Endothelial cell of umbilical vein (primary cell): ENCODE measurements at regions not wholly inside any gene's neighbourhood (a gene's known extent, or its start where the extent isn't known, plus 50 kb on each side); places are given as distances from the start of the nearest gene placed in this dataset.

Experiments used
- EZH2 ChIP-seq: IDR thresholded peaks from 2 replicates; pipeline ENCODE4 v1.6.1; 2012; ENCODE audit warnings: borderline replicate concordance, low read depth, mild to moderate bottlenecking, moderate library complexity, low read length, inconsistent platforms; ENCODE audit not compliant: severe bottlenecking
- FOS ChIP-seq: IDR thresholded peaks from 2 replicates; pipeline ENCODE4 v1.6.1; 2011; ENCODE audit warnings: mild to moderate bottlenecking, low read length, moderate library complexity, borderline replicate concordance; ENCODE audit not compliant: insufficient read depth
- JUN ChIP-seq: IDR thresholded peaks from 2 replicates; pipeline ENCODE4 v1.6.1; 2011; ENCODE audit warnings: borderline replicate concordance, low read depth; ENCODE audit not compliant: insufficient read length, insufficient read depth
- MYC ChIP-seq: IDR thresholded peaks from one replicate; pipeline ENCODE4 v1.6.1; 2011; ENCODE audit warnings: mild to moderate bottlenecking, low read depth, low read length
- POLR2A ChIP-seq: IDR thresholded peaks from 2 replicates; pipeline ENCODE4 v1.6.1; 2012; ENCODE audit warnings: low read depth, mild to moderate bottlenecking, control low read depth, low read length
- POLR2AphosphoS5 ChIP-seq: IDR thresholded peaks from 2 replicates; pipeline ENCODE4 v1.6.1; 2012; ENCODE audit warnings: low read depth, mild to moderate bottlenecking, control low read depth, low read length, moderate library complexity; ENCODE audit not compliant: insufficient read depth
- TF ChIP-seq, protein P1 (sequence below), 2 donors: IDR thresholded peaks; 1 replicate in 1 of 2; 2 replicates in 1 of 2; pipeline ENCODE4 v1.5.1; 2011; ENCODE audit warnings: low read length in 2 of 2, mild to moderate bottlenecking in 2 of 2, moderate library complexity in 2 of 2, control low read depth in 1 of 2, inconsistent platforms in 1 of 2, low read depth in 1 of 2; ENCODE audit not compliant: insufficient read depth in 1 of 2; ENCODE audit errors: extremely low read depth in 1 of 2
- TF ChIP-seq, protein P2 (sequence below): IDR thresholded peaks from 2 replicates; pipeline ENCODE4 v1.6.1; 2011; ENCODE audit not compliant: insufficient read depth, insufficient read length

DNA sequence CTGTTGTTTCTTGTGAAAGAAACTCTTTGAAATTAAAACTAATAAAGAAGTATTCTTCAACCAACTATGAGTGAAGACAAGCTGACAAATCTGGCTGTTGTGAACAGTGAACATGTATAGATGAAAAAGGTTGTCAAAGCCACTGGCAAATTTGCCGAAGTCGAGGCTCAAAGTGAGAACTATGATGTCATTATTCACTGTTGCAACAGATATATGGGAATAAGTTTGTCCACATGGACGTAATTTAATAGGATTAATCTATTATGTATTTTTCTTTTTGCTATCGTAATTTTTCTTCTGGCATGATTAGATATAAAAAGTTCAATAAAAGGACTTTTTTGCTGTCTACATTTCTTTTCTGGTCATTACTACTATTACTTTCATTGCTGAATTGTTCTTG, 223.2 kb upstream of the ZNF507 start:
- TF ChIP-seq, protein P1, sequence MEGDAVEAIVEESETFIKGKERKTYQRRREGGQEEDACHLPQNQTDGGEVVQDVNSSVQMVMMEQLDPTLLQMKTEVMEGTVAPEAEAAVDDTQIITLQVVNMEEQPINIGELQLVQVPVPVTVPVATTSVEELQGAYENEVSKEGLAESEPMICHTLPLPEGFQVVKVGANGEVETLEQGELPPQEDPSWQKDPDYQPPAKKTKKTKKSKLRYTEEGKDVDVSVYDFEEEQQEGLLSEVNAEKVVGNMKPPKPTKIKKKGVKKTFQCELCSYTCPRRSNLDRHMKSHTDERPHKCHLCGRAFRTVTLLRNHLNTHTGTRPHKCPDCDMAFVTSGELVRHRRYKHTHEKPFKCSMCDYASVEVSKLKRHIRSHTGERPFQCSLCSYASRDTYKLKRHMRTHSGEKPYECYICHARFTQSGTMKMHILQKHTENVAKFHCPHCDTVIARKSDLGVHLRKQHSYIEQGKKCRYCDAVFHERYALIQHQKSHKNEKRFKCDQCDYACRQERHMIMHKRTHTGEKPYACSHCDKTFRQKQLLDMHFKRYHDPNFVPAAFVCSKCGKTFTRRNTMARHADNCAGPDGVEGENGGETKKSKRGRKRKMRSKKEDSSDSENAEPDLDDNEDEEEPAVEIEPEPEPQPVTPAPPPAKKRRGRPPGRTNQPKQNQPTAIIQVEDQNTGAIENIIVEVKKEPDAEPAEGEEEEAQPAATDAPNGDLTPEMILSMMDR (IDR thresholded peaks at IDR 0.05; ENCODE audit: extremely low read depth in 1 of 2, insufficient read depth in 1 of 2, low read depth in 1 of 2, low read length in 2 of 2) = no peak
- TF ChIP-seq EZH2 (no peak), FOS (no peak), POLR2A (no peak), POLR2AphosphoS5 (no peak), MYC (no peak), JUN (no peak)
- TF ChIP-seq, protein P2, sequence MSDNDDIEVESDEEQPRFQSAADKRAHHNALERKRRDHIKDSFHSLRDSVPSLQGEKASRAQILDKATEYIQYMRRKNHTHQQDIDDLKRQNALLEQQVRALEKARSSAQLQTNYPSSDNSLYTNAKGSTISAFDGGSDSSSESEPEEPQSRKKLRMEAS = no peak
